ENCODE measurements at regions not wholly inside any gene's neighbourhood (a gene's known extent, or its start where the extent isn't known, plus 50 kb on each side); places are given as distances from the start of the nearest gene placed in this dataset.

DNA sequence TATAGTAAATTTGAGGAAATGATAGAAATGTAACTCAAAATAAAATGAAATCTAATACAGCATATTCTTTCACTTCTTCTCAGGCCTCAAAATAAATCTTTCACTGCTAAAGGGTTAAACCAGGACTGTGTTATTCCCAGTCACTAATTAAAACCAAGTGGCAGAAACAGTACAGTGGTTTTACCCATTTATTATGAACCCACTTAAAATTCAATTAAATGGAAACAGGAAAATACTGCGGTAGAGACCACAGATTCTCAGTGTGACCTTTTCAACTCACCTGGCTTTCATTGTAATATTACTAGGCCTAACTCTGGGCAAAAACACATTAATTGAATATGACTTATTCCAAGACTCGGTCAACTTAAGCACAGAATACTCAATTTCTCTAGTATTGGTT, 176.5 kb upstream of the DKK2 start:
- TF ChIP-seq, protein P1, sequence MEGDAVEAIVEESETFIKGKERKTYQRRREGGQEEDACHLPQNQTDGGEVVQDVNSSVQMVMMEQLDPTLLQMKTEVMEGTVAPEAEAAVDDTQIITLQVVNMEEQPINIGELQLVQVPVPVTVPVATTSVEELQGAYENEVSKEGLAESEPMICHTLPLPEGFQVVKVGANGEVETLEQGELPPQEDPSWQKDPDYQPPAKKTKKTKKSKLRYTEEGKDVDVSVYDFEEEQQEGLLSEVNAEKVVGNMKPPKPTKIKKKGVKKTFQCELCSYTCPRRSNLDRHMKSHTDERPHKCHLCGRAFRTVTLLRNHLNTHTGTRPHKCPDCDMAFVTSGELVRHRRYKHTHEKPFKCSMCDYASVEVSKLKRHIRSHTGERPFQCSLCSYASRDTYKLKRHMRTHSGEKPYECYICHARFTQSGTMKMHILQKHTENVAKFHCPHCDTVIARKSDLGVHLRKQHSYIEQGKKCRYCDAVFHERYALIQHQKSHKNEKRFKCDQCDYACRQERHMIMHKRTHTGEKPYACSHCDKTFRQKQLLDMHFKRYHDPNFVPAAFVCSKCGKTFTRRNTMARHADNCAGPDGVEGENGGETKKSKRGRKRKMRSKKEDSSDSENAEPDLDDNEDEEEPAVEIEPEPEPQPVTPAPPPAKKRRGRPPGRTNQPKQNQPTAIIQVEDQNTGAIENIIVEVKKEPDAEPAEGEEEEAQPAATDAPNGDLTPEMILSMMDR (conservative IDR thresholded peaks at IDR 0.05; ENCODE audit: control insufficient read depth, insufficient read depth, low read depth, low read length) = no peak
- no peak overlapping the region for H3K4me3 ChIP-seq (ENCODE audit: control insufficient read depth, low read depth, low read length)
- no peak for DNase-seq (ENCODE audit: low read depth)

DNA sequence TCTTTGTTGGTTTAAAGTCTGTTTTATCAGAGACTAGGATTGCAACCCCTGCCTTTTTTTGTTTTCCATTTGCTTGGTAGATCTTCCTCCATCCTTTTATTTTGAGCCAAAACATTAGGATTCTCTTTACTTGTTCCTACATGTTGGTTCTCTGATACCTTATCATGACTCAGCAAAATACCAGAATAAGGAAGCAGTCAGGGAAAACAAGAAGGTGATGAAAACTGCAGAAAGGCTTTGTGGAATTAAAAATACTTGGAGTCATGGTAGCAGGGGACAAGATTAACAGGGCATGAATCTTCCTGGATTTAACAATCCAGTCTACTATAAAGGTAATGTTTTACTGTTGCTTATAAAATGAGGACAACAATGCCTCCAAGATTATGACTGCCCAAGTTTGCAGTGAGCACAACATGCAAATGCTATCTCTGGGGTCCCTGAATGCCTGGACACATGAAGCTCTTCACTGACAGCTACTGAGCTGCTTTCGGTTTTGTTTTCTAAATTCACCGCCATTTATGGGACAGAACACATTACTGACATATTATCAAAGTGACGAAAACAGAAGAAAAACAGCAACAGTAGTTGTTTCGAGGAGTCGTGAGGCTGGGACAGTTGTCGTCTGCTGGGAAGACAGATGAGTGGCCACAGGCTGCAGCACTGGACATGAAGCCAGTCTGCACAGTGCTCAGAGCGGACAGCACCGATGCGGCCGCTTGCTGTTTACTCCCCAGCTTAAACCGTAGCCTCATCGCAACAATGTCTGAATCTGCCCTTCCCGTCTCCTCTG, 174.5 kb upstream of the DKK2 start:
- TF ChIP-seq, protein P1 (conservative IDR thresholded peaks at IDR 0.05; ENCODE audit: control insufficient read depth, insufficient read depth, low read depth, low read length) = no peak
- DNase-seq (ENCODE audit: low read depth) = peak; percentile 12
- no peak overlapping the region for H3K4me3 ChIP-seq (ENCODE audit: control insufficient read depth, low read depth, low read length)

DNA sequence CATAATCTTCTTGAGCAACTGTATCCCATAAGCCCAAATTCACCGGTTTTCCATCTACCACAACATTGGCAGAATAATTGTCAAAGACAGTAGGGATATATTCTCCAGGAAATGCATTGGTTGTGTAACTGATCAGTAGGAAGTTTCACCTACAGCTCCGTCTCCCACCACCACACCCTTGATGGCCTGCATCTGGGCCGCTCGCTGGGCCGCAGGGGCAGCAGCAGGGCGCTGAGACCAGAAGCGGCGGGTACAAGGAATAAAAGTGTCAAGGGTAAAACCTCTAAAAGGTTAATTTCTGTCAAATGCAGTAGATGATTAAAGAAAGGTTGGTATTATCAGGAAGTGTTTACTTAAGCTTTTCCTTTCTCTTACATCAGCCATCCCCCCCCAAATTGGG, 167.6 kb upstream of the DKK2 start:
- no peak for DNase-seq (ENCODE audit: low read depth)
- H3K4me3 ChIP-seq (ENCODE audit: control insufficient read depth, low read depth, low read length) = no peak overlapping the region
- TF ChIP-seq, protein P1 (conservative IDR thresholded peaks at IDR 0.05; ENCODE audit: control insufficient read depth, insufficient read depth, low read depth, low read length) = no peak

DNA sequence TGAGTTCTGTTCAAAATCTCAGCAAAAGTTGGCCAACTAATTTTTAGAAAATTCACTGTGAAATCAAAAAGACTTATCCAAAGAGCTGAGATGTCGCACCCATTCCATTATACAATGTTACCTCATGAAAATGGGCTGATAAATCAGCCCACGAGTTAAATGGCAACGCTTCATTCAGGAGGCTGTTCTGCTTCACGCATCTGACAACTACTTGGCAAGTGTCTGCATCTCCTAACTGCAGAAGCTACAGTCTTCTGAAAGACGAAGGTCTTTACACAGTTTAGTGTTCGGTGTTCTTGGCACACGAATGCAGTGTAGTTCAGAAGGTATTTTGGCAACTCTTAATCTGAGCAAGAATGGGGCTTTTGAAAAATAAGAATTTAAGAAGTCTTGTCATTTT, 166.6 kb upstream of the DKK2 start:
- no peak for DNase-seq (ENCODE audit: low read depth)
- H3K4me3 ChIP-seq (ENCODE audit: control insufficient read depth, low read depth, low read length) = no peak overlapping the region
- TF ChIP-seq, protein P1 (conservative IDR thresholded peaks at IDR 0.05; ENCODE audit: control insufficient read depth, insufficient read depth, low read depth, low read length) = no peak

DNA sequence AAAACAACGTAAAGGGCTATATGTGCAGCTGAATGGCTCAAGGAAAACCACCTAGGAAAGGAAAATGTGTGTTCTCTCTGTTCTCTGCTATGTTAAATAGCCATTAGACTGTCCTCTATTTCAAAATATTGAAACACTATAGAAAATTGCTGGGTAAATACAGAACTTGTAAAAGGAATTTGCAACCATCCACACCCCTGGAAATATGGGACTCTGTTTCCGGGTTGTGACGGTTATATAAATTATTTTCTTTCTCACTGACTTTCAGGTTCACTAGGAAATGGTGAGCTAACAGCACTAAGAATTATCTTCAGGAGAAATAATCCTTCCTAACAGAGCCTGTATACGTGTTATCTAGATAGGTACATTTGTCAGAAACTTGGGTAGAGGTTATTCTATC, 161.0 kb upstream of the DKK2 start:
- DNase-seq (ENCODE audit: low read depth) = no peak
- H3K4me3 ChIP-seq (ENCODE audit: control insufficient read depth, low read depth, low read length) = no peak overlapping the region
- TF ChIP-seq, protein P1 (conservative IDR thresholded peaks at IDR 0.05; ENCODE audit: control insufficient read depth, insufficient read depth, low read depth, low read length) = no peak

DNA sequence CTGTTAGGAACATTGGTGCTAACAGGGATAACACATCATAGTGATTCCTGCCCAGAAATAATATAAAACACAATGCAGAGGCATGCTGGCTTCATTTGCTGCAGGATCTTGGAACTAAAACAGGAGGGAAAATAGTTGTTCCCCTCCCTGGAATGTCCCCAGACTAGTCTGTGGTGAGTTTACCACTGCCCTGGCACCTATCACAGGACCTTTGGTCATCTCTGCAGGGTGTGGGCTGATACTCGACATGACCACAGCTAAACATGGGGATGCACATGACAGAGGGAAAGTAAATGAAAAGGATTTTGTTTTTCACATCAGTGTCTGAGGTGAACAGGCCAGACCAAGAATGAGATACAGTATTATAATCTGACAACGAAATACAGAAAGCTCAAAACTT, 160.2 kb upstream of the DKK2 start:
- TF ChIP-seq, protein P1 (conservative IDR thresholded peaks at IDR 0.05; ENCODE audit: control insufficient read depth, insufficient read depth, low read depth, low read length) = no peak
- no peak for DNase-seq (ENCODE audit: low read depth)
- no peak overlapping the region for H3K4me3 ChIP-seq (ENCODE audit: control insufficient read depth, low read depth, low read length)
